GM23338 (cell line): ENCODE measurements at regions not wholly inside any gene's neighbourhood (a gene's known extent, or its start where the extent isn't known, plus 50 kb on each side); places are given as distances from the start of the nearest gene placed in this dataset.
A peak's percentile ranks its signal among the peaks of the same experiment; 100 is the strongest.
"Not testable (repeated sequence)": the region's sequence is repeated elsewhere in the genome, so short reads cannot be mapped to it uniquely, and the experiment has no call there.

Experiments
- ATAC-seq: fragments of 200-7000 bp; cut with Tn5 transposase; 3 replicates; pipeline ENCODE4 v1.9.1; 2020
- DNase-seq: peaks from one replicate; pipeline ENCODE4 v3.0.0-alpha.2; 2015; ENCODE audit warnings: low spot score
- H2AFZ ChIP-seq: fragments of 200-600 bp; sonication (generic); 2 replicates; pipeline ENCODE4 v1.8.0; 2016; ENCODE audit warnings: antibody characterized with exemption, mild to moderate bottlenecking, moderate library complexity
- H3F3A ChIP-seq: fragments of 200-600 bp; sonication (generic); replicated peaks from 2 replicates; pipeline ENCODE4 v1.8.0; 2017; ENCODE audit warnings: antibody characterized with exemption, mixed run types, low read depth
- H3K27ac ChIP-seq: fragments of 200-600 bp; sonication (generic); 2 replicates; pipeline ENCODE4 v1.6.1; 2016; ENCODE audit warnings: low read depth
- H3K27me3 ChIP-seq: fragments of 200-600 bp; sonication (generic); 2 replicates; pipeline ENCODE4 v1.8.0; 2016; ENCODE audit warnings: mild to moderate bottlenecking, mixed run types, moderate library complexity; ENCODE audit not compliant: insufficient read depth
- H3K36me3 ChIP-seq: fragments of 200-600 bp; sonication (generic); 2 replicates; pipeline ENCODE4 v1.8.0; 2016; ENCODE audit warnings: mild to moderate bottlenecking; ENCODE audit not compliant: insufficient read depth
- H3K4me1 ChIP-seq: fragments of 200-600 bp; sonication (generic); 2 replicates; pipeline ENCODE4 v1.8.0; 2016; ENCODE audit warnings: mild to moderate bottlenecking, moderate library complexity; ENCODE audit not compliant: insufficient read depth
- H3K4me2 ChIP-seq: fragments of 200-600 bp; sonication (generic); 2 replicates; pipeline ENCODE4 v1.7.1; 2017; ENCODE audit warnings: mixed run types
- H3K4me3 ChIP-seq: fragments of 200-600 bp; sonication (generic); 2 replicates; pipeline ENCODE4 v1.6.1; 2016; ENCODE audit warnings: mixed run types
- H3K79me2 ChIP-seq: fragments of 200-600 bp; sonication (generic); replicated peaks from 2 replicates; pipeline ENCODE4 v1.8.0; 2017; ENCODE audit warnings: mild to moderate bottlenecking; ENCODE audit not compliant: insufficient read depth
- H3K9me2 ChIP-seq: fragments of 200-600 bp; sonication (generic); 2 replicates; pipeline ENCODE4 v1.8.0; 2017; ENCODE audit not compliant: insufficient read depth
- H4K20me1 ChIP-seq: fragments of 200-600 bp; sonication (generic); replicated peaks from 2 replicates; pipeline ENCODE4 v1.8.0; 2017; ENCODE audit warnings: mild to moderate bottlenecking; ENCODE audit not compliant: insufficient read depth
- H3K27ac Mint-ChIP-seq: 2 replicates; pipeline ENCODE4 v1.8.0; 2020; ENCODE audit warnings: inconsistent platforms, mild to moderate bottlenecking, moderate library complexity, mixed read lengths
- H3K27me3 Mint-ChIP-seq: 3 replicates; pipeline ENCODE4 v1.8.0; 2022; ENCODE audit warnings: low read depth, mild to moderate bottlenecking, moderate library complexity, mixed read lengths, inconsistent platforms; ENCODE audit not compliant: insufficient read depth, poor library complexity
- H3K36me3 Mint-ChIP-seq: 3 replicates; pipeline ENCODE4 v1.8.0; 2021; ENCODE audit warnings: low read depth, mild to moderate bottlenecking, inconsistent platforms, moderate library complexity, mixed read lengths
- H3K4me1 Mint-ChIP-seq: 3 replicates; pipeline ENCODE4 v1.8.0; 2020; ENCODE audit warnings: mild to moderate bottlenecking, inconsistent platforms, mixed read lengths
- H3K4me3 Mint-ChIP-seq: 3 replicates; pipeline ENCODE4 v1.8.0; 2021; ENCODE audit warnings: moderate library complexity, mild to moderate bottlenecking, inconsistent platforms, mixed read lengths
- H3K9me3 Mint-ChIP-seq: 3 replicates; pipeline ENCODE4 v1.8.0; 2020; ENCODE audit warnings: moderate library complexity, mild to moderate bottlenecking, inconsistent platforms, mixed read lengths

- not testable (repeated sequence) for H3F3A ChIP-seq, H2AFZ ChIP-seq, H3K4me2 ChIP-seq, H3K27ac ChIP-seq, H3K79me2 ChIP-seq, H3K9me2 ChIP-seq, H3K27me3 Mint-ChIP-seq, H3K9me3 Mint-ChIP-seq, H4K20me1 ChIP-seq, H3K27me3 ChIP-seq, H3K4me1 ChIP-seq, H3K4me3 Mint-ChIP-seq, H3K4me3 ChIP-seq, H3K4me1 Mint-ChIP-seq, ATAC-seq, H3K27ac Mint-ChIP-seq, H3K36me3 ChIP-seq, DNase-seq, H3K36me3 Mint-ChIP-seq
Measured at GRCh38 chr9:66601472-66601871, 299.1 kb upstream of the ZNF658 start.

DNA sequence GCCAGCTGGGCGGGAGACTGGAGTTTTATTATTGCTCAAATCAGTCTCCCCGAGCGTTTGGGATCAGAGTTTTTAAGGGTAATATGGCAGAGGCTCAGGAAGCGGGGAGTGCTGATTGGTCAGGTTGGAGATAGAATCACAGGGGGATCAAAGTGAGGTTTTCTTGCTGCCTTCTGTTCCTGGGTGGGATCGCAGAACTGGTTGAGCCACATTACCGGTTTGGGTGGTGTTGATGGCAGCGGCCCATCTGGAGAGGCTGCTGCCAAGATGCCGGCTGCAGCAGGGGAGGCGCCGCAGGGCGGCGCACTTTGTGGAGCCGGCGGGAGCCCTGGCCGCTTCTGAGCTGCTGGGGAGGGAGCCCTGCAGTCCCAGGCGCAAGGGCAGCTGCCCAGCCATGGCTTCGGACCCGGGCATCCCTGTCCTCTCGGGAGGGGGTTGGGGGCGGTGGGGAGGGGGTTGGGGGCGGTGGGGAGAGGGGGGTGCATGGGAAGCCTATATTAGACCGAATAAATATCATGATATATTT, 268.9 kb upstream of the ZNF658 start:
- H3K4me1 Mint-ChIP-seq, H3K27me3 ChIP-seq, H3K9me3 Mint-ChIP-seq, DNase-seq, H3K79me2 ChIP-seq, H3K4me3 Mint-ChIP-seq, H3K27ac ChIP-seq, H3K36me3 ChIP-seq, H3K9me2 ChIP-seq, H2AFZ ChIP-seq, H3K27me3 Mint-ChIP-seq, H3K4me2 ChIP-seq, H3K27ac Mint-ChIP-seq, H3K4me1 ChIP-seq, H4K20me1 ChIP-seq, H3F3A ChIP-seq, H3K36me3 Mint-ChIP-seq, H3K4me3 ChIP-seq: not testable (repeated sequence)
- ATAC-seq: peak; percentile 94

- H3K36me3 ChIP-seq, H3K4me1 Mint-ChIP-seq, H3K4me3 Mint-ChIP-seq, H3K27ac ChIP-seq, H3K9me2 ChIP-seq, H3K4me2 ChIP-seq, H3K4me1 ChIP-seq, H4K20me1 ChIP-seq, DNase-seq, H3K79me2 ChIP-seq, H3K27ac Mint-ChIP-seq, H3K27me3 ChIP-seq, H3F3A ChIP-seq, H3K9me3 Mint-ChIP-seq, H3K4me3 ChIP-seq, H3K27me3 Mint-ChIP-seq, H3K36me3 Mint-ChIP-seq, H2AFZ ChIP-seq: not testable (repeated sequence)
- ATAC-seq: peak; percentile 52
Measured at GRCh38 chr9:66647675-66648074, 252.8 kb upstream of the ZNF658 start.

DNA sequence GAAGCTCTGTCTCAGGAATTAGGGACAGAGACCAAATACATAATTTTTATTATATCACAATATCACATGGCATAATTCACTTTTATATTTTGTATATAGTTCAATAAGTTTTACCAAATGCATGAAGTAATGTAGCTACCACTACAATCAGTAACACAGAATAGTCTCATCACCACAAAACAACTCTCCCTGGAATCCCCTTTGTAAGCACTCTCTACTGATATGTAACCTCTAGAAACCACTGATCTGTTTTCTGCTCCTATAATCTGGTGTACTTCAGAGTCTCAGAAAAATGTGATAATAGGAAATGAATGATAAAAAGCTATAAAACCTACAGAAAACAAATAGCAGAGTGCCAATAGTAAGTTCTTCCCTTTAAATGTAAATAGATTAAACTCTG, 210.3 kb upstream of the ZNF658 start:
- H3K4me1 ChIP-seq, H3K79me2 ChIP-seq, H3K36me3 Mint-ChIP-seq, H3K4me3 Mint-ChIP-seq, H3K4me3 ChIP-seq, H3K27ac ChIP-seq, H4K20me1 ChIP-seq, H3K27me3 Mint-ChIP-seq, H3F3A ChIP-seq, ATAC-seq, H3K27me3 ChIP-seq, H3K36me3 ChIP-seq, H3K9me3 Mint-ChIP-seq, H3K27ac Mint-ChIP-seq, DNase-seq, H3K4me2 ChIP-seq, H2AFZ ChIP-seq, H3K9me2 ChIP-seq, H3K4me1 Mint-ChIP-seq: not testable (repeated sequence)

DNA sequence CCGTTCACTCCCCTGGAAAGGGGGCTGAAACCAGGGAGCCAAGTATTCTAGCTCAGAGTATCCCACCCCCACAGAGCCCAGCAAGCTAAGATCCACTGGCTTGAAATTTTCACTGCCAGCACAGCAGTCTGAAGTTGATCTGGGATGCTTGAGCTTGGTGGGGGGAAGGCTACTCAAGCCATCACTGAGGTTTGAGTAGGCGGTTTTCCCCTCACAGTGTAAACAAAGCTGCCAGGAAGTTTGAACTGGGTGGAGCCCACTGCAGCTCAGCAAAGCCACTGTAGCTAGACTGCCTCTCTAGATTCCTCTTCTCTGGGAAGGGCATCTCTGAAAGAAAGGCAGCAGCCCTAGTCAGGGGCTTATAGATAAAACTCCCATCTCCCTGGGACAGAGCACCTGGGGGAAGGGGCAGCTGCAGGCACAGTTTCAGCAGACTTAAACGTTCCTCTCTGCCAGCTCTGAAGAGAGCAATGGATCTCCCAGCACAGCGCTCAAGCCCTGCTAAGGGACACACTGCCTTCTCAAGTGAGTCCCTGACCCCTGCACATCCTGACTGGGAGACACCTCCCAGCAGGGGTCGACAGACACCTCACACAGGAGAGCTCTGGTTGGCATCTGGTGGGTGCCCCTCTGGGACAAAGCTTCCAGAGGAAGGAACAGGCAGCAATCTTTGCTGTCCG, 204.8 kb upstream of the ZNF658 start:
- not testable (repeated sequence) for H3K9me3 Mint-ChIP-seq, H3K27me3 Mint-ChIP-seq, H3K27me3 ChIP-seq, H3K9me2 ChIP-seq, DNase-seq, H4K20me1 ChIP-seq, H3F3A ChIP-seq, H3K27ac Mint-ChIP-seq, H3K4me1 ChIP-seq, H3K4me3 ChIP-seq, H3K4me1 Mint-ChIP-seq, H3K36me3 Mint-ChIP-seq, H3K36me3 ChIP-seq, H3K27ac ChIP-seq, ATAC-seq, H2AFZ ChIP-seq, H3K4me2 ChIP-seq, H3K4me3 Mint-ChIP-seq, H3K79me2 ChIP-seq

DNA sequence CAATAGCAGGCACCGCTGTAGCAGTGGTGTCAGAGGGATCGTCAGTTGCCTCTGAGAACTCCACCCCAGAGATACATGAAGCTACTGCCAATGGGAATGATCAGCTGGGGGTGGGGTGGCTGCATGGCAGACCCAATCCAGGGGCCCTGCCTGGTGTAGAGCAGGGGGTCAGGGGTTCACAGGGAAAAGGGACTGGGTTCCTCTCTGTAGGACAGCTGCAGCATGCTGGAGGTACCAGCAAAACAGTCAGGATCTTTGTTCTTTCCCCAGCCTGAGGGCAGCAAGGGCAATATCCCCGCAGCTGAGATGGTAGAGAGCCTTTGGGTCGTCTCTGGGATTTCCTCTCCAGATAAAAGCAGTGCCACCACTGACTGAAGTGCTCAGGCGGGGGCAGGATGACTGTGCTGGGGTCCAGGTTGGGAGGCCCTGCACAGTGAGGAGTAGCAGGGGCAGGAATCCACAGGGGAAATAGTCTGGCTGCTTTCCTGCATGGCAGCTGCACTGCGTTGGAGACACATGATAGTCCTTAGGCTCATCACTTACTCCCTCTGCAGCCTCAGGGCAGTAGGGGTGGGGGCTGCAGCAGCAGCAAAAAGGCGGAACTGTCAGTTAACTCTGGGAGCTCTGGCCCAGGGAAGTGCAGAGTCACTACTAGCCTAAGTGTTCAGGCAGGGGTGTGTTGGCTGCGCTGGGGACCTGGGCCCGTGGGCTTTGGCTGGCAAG, 203.0 kb upstream of the ZNF658 start:
- not testable (repeated sequence) for H4K20me1 ChIP-seq, H2AFZ ChIP-seq, H3K27me3 Mint-ChIP-seq, H3K4me2 ChIP-seq, H3K9me3 Mint-ChIP-seq, DNase-seq, H3K4me3 Mint-ChIP-seq, H3K4me1 ChIP-seq, H3K9me2 ChIP-seq, H3K4me1 Mint-ChIP-seq, H3F3A ChIP-seq, H3K27ac ChIP-seq, H3K36me3 Mint-ChIP-seq, H3K27me3 ChIP-seq, H3K4me3 ChIP-seq, H3K27ac Mint-ChIP-seq, H3K79me2 ChIP-seq, H3K36me3 ChIP-seq
- peak; percentile 70 for ATAC-seq
